Skeletal muscle satellite cell (primary cell): ENCODE measurements at regions not wholly inside any gene's neighbourhood (a gene's known extent, or its start where the extent isn't known, plus 50 kb on each side); places are given as distances from the start of the nearest gene placed in this dataset.

Source experiments
- H3K27me3 ChIP-seq: 2 replicates; pipeline ENCODE4 v1.7.0; 2013; ENCODE audit warnings: low read length; ENCODE audit not compliant: control insufficient read depth, insufficient read depth
- H3K36me3 ChIP-seq: 2 replicates; pipeline ENCODE4 v1.7.0; 2013; ENCODE audit warnings: mild to moderate bottlenecking, control low read depth, low read length; ENCODE audit not compliant: insufficient read depth
- H3K4me1 ChIP-seq: 2 replicates; pipeline ENCODE4 v1.7.0; 2013; ENCODE audit warnings: low read length; ENCODE audit not compliant: control insufficient read depth, insufficient read depth
- H3K4me2 ChIP-seq: 2 replicates; pipeline ENCODE4 v1.7.0; 2013; ENCODE audit warnings: mild to moderate bottlenecking, low read length
- H3K4me3 ChIP-seq: 2 replicates; pipeline ENCODE4 v1.7.0; 2013; ENCODE audit warnings: low read length
- H3K9ac ChIP-seq: 2 replicates; pipeline ENCODE4 v1.7.0; 2013; ENCODE audit warnings: mild to moderate bottlenecking, low read depth, low read length, moderate library complexity
- H3K9me3 ChIP-seq: replicated peaks from 2 replicates; pipeline ENCODE4 v1.7.0; 2013; ENCODE audit warnings: mild to moderate bottlenecking, control low read depth, low read length

DNA sequence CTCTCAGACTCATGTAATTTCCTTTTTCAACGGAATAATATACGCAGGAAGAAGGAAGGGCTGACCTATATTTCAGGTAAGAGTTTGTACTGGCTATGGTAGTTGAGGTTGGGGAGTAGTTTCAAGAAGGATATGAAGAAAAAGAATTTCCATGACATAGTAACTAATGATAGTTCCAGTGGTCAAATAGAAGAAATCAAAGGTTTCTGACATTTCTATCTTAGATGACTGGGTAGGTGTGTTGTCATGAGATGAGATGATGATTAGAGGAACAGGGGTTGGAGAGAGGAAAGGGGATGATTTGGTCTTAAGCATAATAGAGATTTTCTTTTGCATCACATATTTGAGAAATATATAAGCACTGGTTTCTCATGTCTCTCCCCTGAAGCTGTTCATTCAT, 166.0 kb downstream of the SPATA31D1 start:
- Histone ChIP-seq H3K36me3 (no peaks in the 10 kb centered on the region), H3K4me3 (no peak overlapping the region), H3K27me3 (no peaks in the 10 kb centered on the region), H3K9ac (no peak overlapping the region), H3K9me3 (no peaks in the 10 kb centered on the region), H3K4me2 (no peak overlapping the region), H3K4me1 (peaks cover 5% of the 10 kb centered on the region)

DNA sequence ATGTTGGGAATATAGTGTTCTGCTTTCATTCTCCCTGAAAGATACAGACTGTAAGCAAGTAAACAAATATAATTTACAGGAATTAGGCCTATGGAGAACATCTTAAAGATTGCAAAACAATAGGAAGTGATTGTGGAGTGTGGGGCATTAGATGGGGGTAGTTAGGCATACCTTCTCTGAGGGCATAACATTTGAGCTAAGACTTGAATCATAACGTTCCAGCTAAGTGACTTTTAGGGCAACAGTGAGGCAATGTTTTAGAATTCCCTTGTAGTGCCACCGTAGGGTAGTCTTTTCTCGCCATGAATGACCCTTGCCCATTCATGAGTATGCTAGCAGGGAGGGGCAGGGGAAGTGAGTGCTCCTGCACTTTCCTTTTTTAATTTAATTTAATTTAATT, 173.3 kb downstream of the SPATA31D1 start:
- Histone ChIP-seq H3K27me3 (no peaks in the 10 kb centered on the region), H3K4me2 (no peak overlapping the region), H3K4me1 (no peaks in the 10 kb centered on the region), H3K9ac (no peak overlapping the region), H3K36me3 (no peaks in the 10 kb centered on the region), H3K4me3 (no peak overlapping the region), H3K9me3 (no peaks in the 10 kb centered on the region)

DNA sequence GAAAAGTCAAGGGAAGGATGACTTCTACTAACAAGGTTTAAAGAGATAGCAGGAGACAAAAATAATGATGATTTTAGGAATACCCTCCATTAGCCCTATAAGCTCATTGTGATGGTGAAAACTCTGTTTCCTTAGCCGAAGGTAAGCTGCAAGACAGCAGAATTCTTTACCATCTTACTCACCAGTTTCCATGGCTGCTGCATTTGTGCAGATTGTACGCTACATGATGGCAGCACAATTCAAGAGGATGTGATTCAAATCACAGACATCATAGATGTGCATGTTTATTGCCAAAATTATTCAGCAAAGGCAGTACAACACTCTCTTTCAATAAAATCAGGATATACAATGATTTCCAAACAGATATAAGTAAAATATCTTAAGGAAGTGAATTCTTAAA, 175.6 kb downstream of the SPATA31D1 start:
- H3K4me1 ChIP-seq, result no peaks in the 10 kb centered on the region
- H3K36me3 ChIP-seq, result no peaks in the 10 kb centered on the region
- H3K27me3 ChIP-seq, result no peaks in the 10 kb centered on the region
- H3K9ac ChIP-seq, result no peak overlapping the region
- H3K9me3 ChIP-seq, result no peaks in the 10 kb centered on the region
- no peak overlapping the region for H3K4me3 ChIP-seq
- no peak overlapping the region for H3K4me2 ChIP-seq

DNA sequence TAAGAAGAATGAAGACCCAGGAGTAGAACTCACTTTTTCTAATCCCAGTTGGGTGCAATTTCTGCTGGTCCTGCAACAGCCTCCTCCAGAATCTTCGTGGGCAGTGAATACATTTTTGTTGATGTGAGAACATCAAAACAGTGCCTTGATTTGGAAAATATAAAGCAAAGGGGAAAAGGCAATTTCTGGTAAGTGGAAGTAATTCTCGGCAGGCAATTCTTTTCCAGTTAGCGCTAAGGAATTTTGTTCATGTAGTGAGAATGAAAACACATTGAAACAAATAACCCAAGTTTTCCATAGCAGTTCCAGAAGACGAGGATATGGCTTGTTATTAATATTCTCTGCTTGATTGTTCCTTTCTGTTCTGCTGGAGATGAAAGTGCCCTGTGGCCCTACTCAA, 178.7 kb downstream of the SPATA31D1 start:
- no peaks in the 10 kb centered on the region for H3K9me3 ChIP-seq
- H3K36me3 ChIP-seq, result no peaks in the 10 kb centered on the region
- H3K9ac ChIP-seq, result no peak overlapping the region
- no peak overlapping the region for H3K4me2 ChIP-seq
- H3K4me1 ChIP-seq, result no peaks in the 10 kb centered on the region
- H3K27me3 ChIP-seq, result no peaks in the 10 kb centered on the region
- H3K4me3 ChIP-seq, result no peak overlapping the region

DNA sequence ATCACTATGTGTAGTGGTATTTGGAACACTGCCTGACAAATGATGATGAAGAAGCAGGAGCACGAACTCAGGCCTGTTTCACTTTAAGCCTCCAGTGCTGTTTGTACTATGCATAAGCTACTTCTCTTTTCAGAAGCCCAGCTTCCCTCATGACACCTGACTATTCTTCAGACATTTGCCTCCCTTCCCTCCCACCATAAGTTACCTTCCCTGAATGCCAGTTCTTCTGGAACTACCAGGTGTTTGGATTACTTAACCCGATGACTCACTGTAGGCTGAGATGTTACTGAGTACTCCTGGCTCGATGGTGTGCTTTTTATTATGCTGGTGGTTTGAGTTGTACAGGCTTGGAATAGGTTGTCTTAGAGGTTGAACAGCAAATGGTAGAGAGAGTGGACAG, 180.0 kb downstream of the SPATA31D1 start:
- H3K9ac ChIP-seq, result no peak overlapping the region
- no peak overlapping the region for H3K4me3 ChIP-seq
- no peaks in the 10 kb centered on the region for H3K9me3 ChIP-seq
- H3K36me3 ChIP-seq, result no peaks in the 10 kb centered on the region
- no peak overlapping the region for H3K4me2 ChIP-seq
- no peaks in the 10 kb centered on the region for H3K4me1 ChIP-seq
- H3K27me3 ChIP-seq, result no peaks in the 10 kb centered on the region

DNA sequence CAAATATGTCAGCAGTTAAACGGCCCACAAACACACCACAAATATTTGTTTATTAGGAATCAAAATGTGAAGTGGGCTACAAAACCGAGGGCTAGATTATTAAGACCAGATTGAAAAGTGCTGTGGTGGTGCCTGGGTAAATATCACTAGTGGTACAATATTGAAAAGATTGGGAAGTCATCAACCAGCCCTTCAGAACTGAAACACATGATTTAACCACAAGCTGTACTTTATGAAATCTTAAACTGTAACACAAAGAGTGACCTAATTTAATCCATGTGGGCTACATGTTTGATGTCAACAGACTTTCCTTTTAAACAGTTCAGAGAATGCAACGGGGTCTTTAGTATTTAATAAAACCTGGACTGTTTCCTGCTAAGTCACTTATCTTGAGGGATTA, 182.3 kb downstream of the SPATA31D1 start:
- no peak overlapping the region for H3K4me2 ChIP-seq
- H3K27me3 ChIP-seq, result no peaks in the 10 kb centered on the region
- H3K36me3 ChIP-seq, result no peaks in the 10 kb centered on the region
- H3K4me1 ChIP-seq, result no peaks in the 10 kb centered on the region
- H3K4me3 ChIP-seq, result no peak overlapping the region
- H3K9me3 ChIP-seq, result no peaks in the 10 kb centered on the region
- H3K9ac ChIP-seq, result no peak overlapping the region

DNA sequence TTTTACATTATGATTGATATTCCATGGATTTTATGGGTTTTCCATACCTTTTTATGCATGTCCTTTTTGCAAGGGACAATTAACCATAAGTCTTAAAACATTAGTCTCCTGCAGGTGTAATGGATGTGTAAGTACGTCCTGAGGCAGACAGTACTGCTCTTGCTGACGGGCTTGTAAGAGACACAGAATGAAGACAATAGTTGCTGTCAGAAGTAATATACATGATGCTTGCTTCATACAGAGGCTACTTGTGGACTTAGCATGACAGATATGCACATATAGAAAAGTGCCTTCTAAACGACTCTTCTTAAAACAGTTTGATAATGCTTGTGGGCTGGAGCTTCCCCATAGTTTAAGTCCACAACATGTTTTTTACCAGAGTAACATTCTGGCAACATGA, 182.7 kb downstream of the SPATA31D1 start:
- Histone ChIP-seq H3K4me2 (no peak overlapping the region), H3K4me3 (no peak overlapping the region), H3K9me3 (no peaks in the 10 kb centered on the region), H3K9ac (no peak overlapping the region), H3K36me3 (no peaks in the 10 kb centered on the region), H3K4me1 (no peaks in the 10 kb centered on the region), H3K27me3 (no peaks in the 10 kb centered on the region)

DNA sequence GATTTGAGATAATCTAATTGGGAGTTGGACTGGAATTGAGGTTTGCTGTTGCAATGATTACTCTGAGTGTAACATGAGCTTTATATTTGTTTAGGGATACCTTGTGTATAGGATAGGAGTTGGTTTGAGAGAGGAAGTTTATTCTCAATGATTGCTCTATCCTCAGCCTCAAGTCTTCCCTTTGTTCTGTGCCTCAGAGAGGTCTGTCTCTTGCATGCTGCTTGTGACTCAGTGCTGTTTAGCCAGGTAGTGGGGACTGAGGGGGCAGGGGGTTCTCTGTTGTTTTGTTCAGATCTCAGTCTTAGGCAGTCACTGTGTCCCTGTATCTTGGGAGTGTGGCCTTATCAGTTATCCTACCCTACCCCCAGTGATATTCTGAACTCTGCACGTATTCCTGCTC, 192.1 kb downstream of the SPATA31D1 start:
- H3K36me3 ChIP-seq, result no peaks in the 10 kb centered on the region
- no peak overlapping the region for H3K4me2 ChIP-seq
- no peak overlapping the region for H3K9ac ChIP-seq
- no peaks in the 10 kb centered on the region for H3K27me3 ChIP-seq
- H3K4me1 ChIP-seq, result no peaks in the 10 kb centered on the region
- no peak overlapping the region for H3K4me3 ChIP-seq
- no peaks in the 10 kb centered on the region for H3K9me3 ChIP-seq

DNA sequence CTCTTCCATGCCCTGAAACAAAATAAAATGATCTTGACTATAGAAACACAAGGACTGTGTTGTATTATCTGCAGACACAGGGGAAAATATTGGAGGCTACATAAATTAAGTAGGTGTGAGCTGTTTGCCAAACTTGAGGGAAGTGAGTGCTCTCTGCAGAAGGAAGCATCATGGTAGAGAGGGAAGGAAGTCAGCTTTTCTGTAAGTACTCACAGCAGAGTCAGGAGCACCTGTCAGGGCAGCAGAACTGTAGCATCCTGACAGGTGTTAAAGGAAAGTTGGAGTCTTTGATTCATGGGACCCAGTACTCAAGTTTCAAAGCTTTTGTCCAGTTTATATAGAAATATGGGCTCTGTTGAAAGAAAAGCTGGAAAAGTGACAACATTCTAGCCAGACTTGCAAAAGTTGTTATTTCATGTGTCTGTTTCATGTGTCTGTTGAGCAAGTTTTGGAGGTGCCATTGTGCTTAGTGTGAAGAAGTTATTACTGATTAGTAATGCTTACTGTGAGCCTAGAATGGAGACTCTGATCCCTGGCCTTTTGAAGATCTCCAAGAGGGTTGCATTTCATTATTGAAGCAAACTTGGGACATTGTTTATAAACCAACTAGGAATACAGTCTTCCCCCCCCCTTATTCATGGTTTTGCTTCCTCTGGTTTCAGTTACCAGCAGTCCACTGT, 194.7 kb downstream of the SPATA31D1 start:
- Histone ChIP-seq H3K4me3 (no peak overlapping the region), H3K9ac (no peak overlapping the region), H3K4me1 (no peaks in the 10 kb centered on the region), H3K36me3 (no peaks in the 10 kb centered on the region), H3K27me3 (no peaks in the 10 kb centered on the region), H3K9me3 (no peaks in the 10 kb centered on the region), H3K4me2 (no peak overlapping the region)

DNA sequence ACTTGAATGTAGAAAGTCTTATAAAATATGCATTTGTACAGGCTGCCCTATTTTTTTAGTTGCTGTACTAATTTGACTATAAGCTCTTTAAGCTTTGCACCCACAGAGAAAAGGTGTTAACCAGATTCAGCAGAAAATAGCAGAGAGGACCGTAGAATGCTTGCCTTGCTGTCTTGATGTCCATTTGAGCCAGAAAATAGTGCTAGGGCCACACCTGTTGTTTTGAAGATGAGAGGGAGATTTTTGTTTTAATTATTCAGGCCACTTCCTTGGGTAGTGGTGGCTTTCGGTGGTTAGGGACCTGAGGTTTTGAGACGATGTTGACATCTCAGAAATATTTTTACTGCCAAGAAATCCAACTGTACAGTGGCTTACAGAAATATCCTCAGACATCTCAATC, 196.0 kb downstream of the SPATA31D1 start:
- no peak overlapping the region for H3K4me2 ChIP-seq
- H3K4me3 ChIP-seq, result no peak overlapping the region
- H3K9me3 ChIP-seq, result no peaks in the 10 kb centered on the region
- H3K27me3 ChIP-seq, result no peaks in the 10 kb centered on the region
- H3K36me3 ChIP-seq, result no peaks in the 10 kb centered on the region
- no peak overlapping the region for H3K9ac ChIP-seq
- no peaks in the 10 kb centered on the region for H3K4me1 ChIP-seq

DNA sequence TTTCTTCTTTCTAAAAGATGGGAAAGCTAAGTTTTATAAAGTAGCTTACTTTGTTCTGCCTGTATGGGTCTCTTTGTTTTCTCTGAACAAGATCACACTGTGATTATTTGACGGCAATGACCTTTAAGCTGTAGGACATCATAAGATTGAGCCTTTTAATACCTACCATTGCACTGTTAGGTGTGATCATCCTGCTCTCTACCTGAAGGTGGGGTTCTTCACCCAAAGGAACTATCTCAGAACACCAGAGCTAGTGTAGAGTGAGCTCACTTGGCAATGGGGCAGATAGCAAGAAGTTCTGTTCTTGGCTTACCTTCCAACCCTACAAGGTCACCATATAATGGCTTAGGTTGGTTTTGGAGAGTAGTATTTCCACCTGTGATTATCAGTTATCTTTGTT, 200.2 kb downstream of the SPATA31D1 start:
- H3K9ac ChIP-seq, result no peak overlapping the region
- no peaks in the 10 kb centered on the region for H3K36me3 ChIP-seq
- H3K4me2 ChIP-seq, result no peak overlapping the region
- no peak overlapping the region for H3K4me3 ChIP-seq
- no peaks in the 10 kb centered on the region for H3K9me3 ChIP-seq
- H3K27me3 ChIP-seq, result no peaks in the 10 kb centered on the region
- H3K4me1 ChIP-seq, result no peaks in the 10 kb centered on the region

DNA sequence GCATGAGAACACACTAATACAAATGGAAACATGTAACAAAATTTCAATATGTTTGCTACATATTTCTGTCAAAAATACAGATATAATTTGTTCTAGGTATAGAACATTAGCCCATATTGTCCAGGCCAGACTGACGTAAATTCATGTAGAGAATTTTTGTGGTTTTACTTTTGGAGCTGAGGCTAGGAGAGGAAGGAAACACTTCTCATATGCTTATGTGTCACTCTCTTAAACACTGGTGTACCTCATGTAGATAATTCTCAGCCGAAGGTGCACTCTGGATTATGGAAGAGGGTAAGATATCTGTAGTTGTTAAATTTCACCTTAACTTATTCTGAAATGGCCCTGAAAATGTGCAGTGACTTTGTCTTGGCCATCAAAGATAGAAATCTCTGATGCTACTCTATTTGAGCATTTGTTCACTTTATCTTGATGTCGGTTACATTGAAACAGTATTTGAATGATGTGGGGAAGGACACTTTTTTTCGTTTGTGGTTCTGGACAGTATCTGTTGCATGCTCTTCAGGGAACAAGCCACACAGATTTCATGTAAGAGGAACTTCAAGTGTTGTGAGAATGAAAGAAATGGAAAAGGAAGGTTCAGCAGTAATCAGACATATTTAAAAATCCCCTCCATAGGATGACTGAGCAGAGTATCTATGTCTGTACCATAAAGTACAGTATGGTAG, 202.7 kb downstream of the SPATA31D1 start:
- Histone ChIP-seq H3K4me3 (no peak overlapping the region), H3K27me3 (no peaks in the 10 kb centered on the region), H3K9ac (no peak overlapping the region), H3K36me3 (no peaks in the 10 kb centered on the region), H3K4me1 (no peaks in the 10 kb centered on the region), H3K9me3 (no peaks in the 10 kb centered on the region), H3K4me2 (no peak overlapping the region)
